ENCODE measurements at regions not wholly inside any gene's neighbourhood (a gene's known extent, or its start where the extent isn't known, plus 50 kb on each side); places are given as distances from the start of the nearest gene placed in this dataset.

GRCh38 chr12:83476695-83477690 is 790.3 kb downstream of the TMTC2 start:
- Histone ChIP-seq H3K27ac (no peak overlapping the region), H4K20me1 (no peaks in the 10 kb centered on the region), H3K27me3 (no peaks in the 10 kb centered on the region), H3K9me3 (replicated peaks in 1 of 11) (0 out of 22 replicates have a peak, but pooled peaks cover 0 to 3% (median 0%) of the 10 kb centered on the region in 11 experiments), H3K4me1 (no peaks in the 10 kb centered on the region), H3K4me2 (no peak overlapping the region), H3K36me3 (no peaks in the 10 kb centered on the region), H3K9ac (no peak overlapping the region), H3K4me3 (no peak overlapping the region)
- TF ChIP-seq Cebpa-rat (IDR thresholded peaks at IDR 0.05): no peak

GRCh38 chr12:83476006-83476405 is 789.3 kb downstream of the TMTC2 start:
- no peaks in the 10 kb centered on the region for H3K4me1 ChIP-seq
- no peak overlapping the region for H3K4me3 ChIP-seq
- no peaks in the 10 kb centered on the region for H4K20me1 ChIP-seq
- no peak overlapping the region for H3K9ac ChIP-seq
- no peak for TF ChIP-seq Cebpa-rat (IDR thresholded peaks at IDR 0.05)
- H3K27me3 ChIP-seq: no peaks in the 10 kb centered on the region
- H3K27ac ChIP-seq: no peak overlapping the region
- H3K4me2 ChIP-seq: no peak overlapping the region
- no peaks in the 10 kb centered on the region for H3K36me3 ChIP-seq
- no peaks in the 10 kb centered on the region for H3K9me3 ChIP-seq (replicated peaks in 1 of 11)

GRCh38 chr12:83474369-83474768 is 787.7 kb downstream of the TMTC2 start:
- no peak overlapping the region for H3K9ac ChIP-seq
- no peaks in the 10 kb centered on the region for H3K4me1 ChIP-seq
- H3K4me2 ChIP-seq: no peak overlapping the region
- no peaks in the 10 kb centered on the region for H3K36me3 ChIP-seq
- H3K27me3 ChIP-seq: no peaks in the 10 kb centered on the region
- no peak overlapping the region for H3K4me3 ChIP-seq
- no peak overlapping the region for H3K27ac ChIP-seq
- H3K9me3 ChIP-seq (replicated peaks in 1 of 11): no peaks in the 10 kb centered on the region
- TF ChIP-seq Cebpa-rat (IDR thresholded peaks at IDR 0.05): no peak
- H4K20me1 ChIP-seq: no peaks in the 10 kb centered on the region

- no peaks in the 10 kb centered on the region for H3K9me3 ChIP-seq (replicated peaks in 1 of 11)
- H3K36me3 ChIP-seq: no peaks in the 10 kb centered on the region
- no peaks in the 10 kb centered on the region for H3K4me1 ChIP-seq
- no peak overlapping the region for H3K4me2 ChIP-seq
- H3K27ac ChIP-seq: no peak overlapping the region
- TF ChIP-seq Cebpa-rat (IDR thresholded peaks at IDR 0.05): no peak
- no peaks in the 10 kb centered on the region for H4K20me1 ChIP-seq
- H3K9ac ChIP-seq: no peak overlapping the region
- no peaks in the 10 kb centered on the region for H3K27me3 ChIP-seq
- H3K4me3 ChIP-seq: no peak overlapping the region
Measured at GRCh38 chr12:83473408-83474095, 786.8 kb downstream of the TMTC2 start.

GRCh38 chr12:83472772-83473171 is 786.1 kb downstream of the TMTC2 start:
- Histone ChIP-seq H3K4me3 (no peak overlapping the region), H3K9me3 (replicated peaks in 1 of 11) (no peaks in the 10 kb centered on the region), H3K27ac (no peak overlapping the region), H3K4me2 (no peak overlapping the region), H3K9ac (no peak overlapping the region), H3K36me3 (no peaks in the 10 kb centered on the region), H3K27me3 (no peaks in the 10 kb centered on the region), H3K4me1 (no peaks in the 10 kb centered on the region), H4K20me1 (no peaks in the 10 kb centered on the region)
- no peak for TF ChIP-seq Cebpa-rat (IDR thresholded peaks at IDR 0.05)

GRCh38 chr12:83472350-83472749 is 785.6 kb downstream of the TMTC2 start:
- no peak overlapping the region for H3K4me3 ChIP-seq
- no peaks in the 10 kb centered on the region for H3K9me3 ChIP-seq (replicated peaks in 1 of 11)
- no peaks in the 10 kb centered on the region for H3K36me3 ChIP-seq
- no peaks in the 10 kb centered on the region for H3K4me1 ChIP-seq
- no peaks in the 10 kb centered on the region for H3K27me3 ChIP-seq
- TF ChIP-seq Cebpa-rat (IDR thresholded peaks at IDR 0.05): no peak
- H3K9ac ChIP-seq: no peak overlapping the region
- H4K20me1 ChIP-seq: no peaks in the 10 kb centered on the region
- no peak overlapping the region for H3K27ac ChIP-seq
- no peak overlapping the region for H3K4me2 ChIP-seq

- Histone ChIP-seq H3K9me3 (replicated peaks in 1 of 11) (no peaks in the 10 kb centered on the region), H3K4me1 (no peaks in the 10 kb centered on the region), H3K36me3 (no peaks in the 10 kb centered on the region), H3K27me3 (no peaks in the 10 kb centered on the region), H3K4me3 (no peak overlapping the region), H3K9ac (no peak overlapping the region), H3K27ac (no peak overlapping the region), H4K20me1 (no peaks in the 10 kb centered on the region), H3K4me2 (no peak overlapping the region)
- no peak for TF ChIP-seq Cebpa-rat (IDR thresholded peaks at IDR 0.05)
Measured at GRCh38 chr12:83471341-83471740, 784.6 kb downstream of the TMTC2 start.

GRCh38 chr12:83470749-83471148 is 784.0 kb downstream of the TMTC2 start:
- H3K27ac ChIP-seq: no peak overlapping the region
- H3K27me3 ChIP-seq: no peaks in the 10 kb centered on the region
- H3K9me3 ChIP-seq (replicated peaks in 1 of 11): no peaks in the 10 kb centered on the region
- H3K36me3 ChIP-seq: no peaks in the 10 kb centered on the region
- H3K4me2 ChIP-seq: no peak overlapping the region
- TF ChIP-seq Cebpa-rat (IDR thresholded peaks at IDR 0.05): no peak
- H3K9ac ChIP-seq: no peak overlapping the region
- H4K20me1 ChIP-seq: no peaks in the 10 kb centered on the region
- H3K4me1 ChIP-seq: no peaks in the 10 kb centered on the region
- no peak overlapping the region for H3K4me3 ChIP-seq

GRCh38 chr12:83468988-83469908 is 782.5 kb downstream of the TMTC2 start:
- Histone ChIP-seq H3K27me3 (no peaks in the 10 kb centered on the region), H3K4me3 (no peak overlapping the region), H3K4me1 (no peaks in the 10 kb centered on the region), H3K27ac (no peak overlapping the region), H4K20me1 (no peaks in the 10 kb centered on the region), H3K9me3 (replicated peaks in 1 of 11) (no peaks in the 10 kb centered on the region), H3K4me2 (no peak overlapping the region), H3K36me3 (no peaks in the 10 kb centered on the region), H3K9ac (no peak overlapping the region)
- TF ChIP-seq Cebpa-rat (IDR thresholded peaks at IDR 0.05): no peak
